SK-N-SH (cell line): ENCODE measurements at regions not wholly inside any gene's neighbourhood (a gene's known extent, or its start where the extent isn't known, plus 50 kb on each side); places are given as distances from the start of the nearest gene placed in this dataset.

Source experiments
- CTCF ChIA-PET: fragments of 300-600, 350-600 bp; formaldehyde crosslinking; extraction: SDS; loops from one replicate; lab custom pipeline; 2021; lab: Yijun Ruan, JAX
- POLR2A ChIA-PET: fragments of 350-600 bp; sonication (Branson Sonifier 250); formaldehyde crosslinking; extraction: SDS; loops from one replicate; lab custom pipeline; 2020; ENCODE audit warnings: antibody characterized with exemption, inconsistent platforms; lab: Yijun Ruan, JAX
- DNase-seq: peaks from one replicate; pipeline ENCODE4 v3.0.0; 2012
- H2AFZ ChIP-seq: fragments of 200-600 bp; sonication (generic); 2 replicates; pipeline ENCODE4 v1.8.1; 2016; ENCODE audit warnings: antibody characterized with exemption, mild to moderate bottlenecking, low read depth
- H3F3A ChIP-seq: fragments of 200-600 bp; sonication (generic); replicated peaks from 2 replicates; pipeline ENCODE3; 2016; ENCODE audit warnings: antibody characterized with exemption, mild to moderate bottlenecking; ENCODE audit not compliant: insufficient read depth
- H3K27ac ChIP-seq, 2 experiments: fragments of 200-500 bp in 1 of 2; fragments of 200-600 bp in 1 of 2; sonication (Bioruptor generic) in 1 of 2; sonication (generic), shearing (Covaris generic) in 1 of 2; 2 replicates each; pipeline versions ENCODE4 v1.5.1 to v1.6.1; 2014 to 2016; ENCODE audit warnings: low read depth in 2 of 2, inconsistent platforms in 1 of 2, low read length in 1 of 2, mild to moderate bottlenecking in 1 of 2, mixed read lengths in 1 of 2
- H3K27me3 ChIP-seq: fragments of 200-600 bp; sonication (generic), shearing (Covaris generic); 2 replicates; pipeline ENCODE4 v1.6.1; 2016; ENCODE audit warnings: mixed run types; ENCODE audit not compliant: insufficient read depth
- H3K36me3 ChIP-seq, 2 experiments: fragments of 200-500 bp in 1 of 2; fragments of 200-600 bp in 1 of 2; sonication (Bioruptor generic) in 1 of 2; sonication (generic) in 1 of 2; replicated peaks in 1 of 2; 2 replicates each; pipeline versions ENCODE3 to v1.5.1; 2014 to 2016; ENCODE audit warnings: low read length in 1 of 2, mild to moderate bottlenecking in 1 of 2; ENCODE audit not compliant: insufficient read depth in 2 of 2, control insufficient read depth in 1 of 2
- H3K4me1 ChIP-seq, 2 experiments: fragments of 200-500 bp in 1 of 2; fragments of 200-600 bp in 1 of 2; sonication (Bioruptor generic) in 1 of 2; sonication (generic), shearing (Covaris generic) in 1 of 2; 2 replicates each; pipeline versions ENCODE4 v1.5.1 to v1.6.1; 2014 to 2016; ENCODE audit warnings: low read depth in 1 of 2, low read length in 1 of 2, mixed run types in 1 of 2; ENCODE audit not compliant: insufficient read depth in 2 of 2, control insufficient read depth in 1 of 2
- H3K4me2 ChIP-seq: fragments of 200-600 bp; sonication (generic), shearing (Covaris generic); 2 replicates; pipeline ENCODE4 v1.6.1; 2017; ENCODE audit warnings: mixed run types
- H3K4me3 ChIP-seq, 2 experiments: fragments of 200-500 bp in 1 of 2; fragments of 200-600 bp in 1 of 2; sonication (Bioruptor generic) in 1 of 2; sonication (generic), shearing (Covaris generic) in 1 of 2; 2 replicates each; pipeline versions ENCODE4 v1.5.1 to v1.8.1; 2014 to 2016; ENCODE audit warnings: low read depth in 2 of 2, inconsistent platforms in 1 of 2, low read length in 1 of 2, mild to moderate bottlenecking in 1 of 2, mixed read lengths in 1 of 2, moderate library complexity in 1 of 2
- H3K79me2 ChIP-seq: fragments of 200-600 bp; sonication (generic); 2 replicates; pipeline ENCODE4 v1.8.1; 2017; ENCODE audit warnings: mild to moderate bottlenecking; ENCODE audit not compliant: insufficient read depth
- H3K9ac ChIP-seq: fragments of 200-600 bp; sonication (generic); 2 replicates; pipeline ENCODE4 v1.6.1; 2017; ENCODE audit warnings: mixed run types
- H3K9me2 ChIP-seq: fragments of 200-600 bp; sonication (generic); 2 replicates; pipeline ENCODE4 v1.6.1; 2017; ENCODE audit warnings: mixed run types
- H3K9me3 ChIP-seq: fragments of 200-600 bp; sonication (generic); 2 replicates; pipeline ENCODE4 v1.6.1; 2017; ENCODE audit warnings: mixed run types, mild to moderate bottlenecking, moderate library complexity
- H4K20me1 ChIP-seq: fragments of 200-600 bp; sonication (generic); 2 replicates; pipeline ENCODE4 v1.6.1; 2017; ENCODE audit warnings: mild to moderate bottlenecking, mixed run types; ENCODE audit not compliant: insufficient read depth
- FOSL2 ChIP-seq: IDR thresholded peaks from 2 replicates; pipeline ENCODE4 v1.4.0; 2012; ENCODE audit warnings: low read depth, mild to moderate bottlenecking, moderate library complexity, borderline replicate concordance
- FOXM1 ChIP-seq: IDR thresholded peaks from 2 replicates; pipeline ENCODE4 v1.4.0; 2012; ENCODE audit warnings: low read depth, mild to moderate bottlenecking
- GATA2 ChIP-seq: sonication (generic); formaldehyde crosslinking; IDR thresholded peaks from 2 replicates; pipeline ENCODE4 v1.5.0; 2020; ENCODE audit warnings: mild to moderate bottlenecking, missing genetic modification reagents
- JUND ChIP-seq: IDR thresholded peaks from 2 replicates; pipeline ENCODE4 v1.4.0; 2012
- NFIC ChIP-seq: IDR thresholded peaks from 2 replicates; pipeline ENCODE4 v1.4.0; 2012; ENCODE audit warnings: borderline replicate concordance
- RFX5 ChIP-seq: IDR thresholded peaks from 2 replicates; pipeline ENCODE4 v1.6.1; 2012; ENCODE audit warnings: mild to moderate bottlenecking, improper control_type of control experiment, low read length
- SMC3 ChIP-seq: IDR thresholded peaks from 2 replicates; pipeline ENCODE4 v1.6.1; 2012; ENCODE audit warnings: low read depth, low read length, improper control_type of control experiment
- YY1 ChIP-seq: IDR thresholded peaks from 2 replicates; pipeline ENCODE4 v1.4.0; 2012; ENCODE audit warnings: low read depth, mild to moderate bottlenecking
- WGBS: methylation state at CpG from one replicate; pipeline ENCODE4 v1.1.6; 2017; ENCODE audit warnings: low lambda C conversion rate; 5-methylcytosine and 5-hydroxymethylcytosine counted together
- TF ChIP-seq, protein P1 (sequence below): IDR thresholded peaks from 2 replicates; pipeline ENCODE4; 2012
- TF ChIP-seq, protein P2 (sequence below): fragments of 150-350 bp; IDR thresholded peaks from 2 replicates; pipeline ENCODE4 v1.6.1; 2017; ENCODE audit warnings: antibody characterized with exemption, low read length, low read depth, borderline replicate concordance
- TF ChIP-seq, protein P3 (sequence below): fragments of 200-600 bp; sonication (generic); IDR thresholded peaks from 2 replicates; pipeline ENCODE4 v1.6.1; 2017; ENCODE audit warnings: antibody characterized with exemption, mild to moderate bottlenecking, moderate library complexity
- TF ChIP-seq, protein P4 (sequence below): IDR thresholded peaks from 2 replicates; pipeline ENCODE4 v1.4.0; 2012; ENCODE audit warnings: low read depth
- TF ChIP-seq, protein P5 (sequence below): fragments of 150-350 bp; IDR thresholded peaks from 2 replicates; pipeline ENCODE4 v1.6.1; 2016; ENCODE audit warnings: mild to moderate bottlenecking, low read depth, low read length
- TF ChIP-seq, protein P6 (sequence below): IDR thresholded peaks from 2 replicates; pipeline ENCODE4 v1.4.0; 2012; ENCODE audit warnings: low read depth, borderline replicate concordance

DNA sequence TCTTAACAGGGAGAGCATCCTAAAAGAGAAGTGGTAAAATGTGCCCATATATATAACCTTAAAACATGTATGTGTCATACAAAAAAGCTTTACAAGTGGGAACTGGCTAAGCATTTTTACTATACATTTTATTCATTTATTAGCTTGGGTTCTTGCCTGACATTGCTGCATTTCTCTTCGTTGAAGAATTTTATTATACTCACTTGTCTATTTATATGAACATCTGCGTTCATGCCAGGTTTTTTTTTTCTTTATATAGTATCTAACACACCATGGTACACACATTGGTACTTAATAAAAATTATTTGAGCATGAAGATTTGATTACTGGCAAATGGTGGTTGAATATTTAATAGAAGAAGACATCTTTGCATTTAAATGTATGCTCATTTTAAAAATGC is 492.3 kb downstream of the SPATA31D1 start (continued):
- TF ChIP-seq, protein P1, sequence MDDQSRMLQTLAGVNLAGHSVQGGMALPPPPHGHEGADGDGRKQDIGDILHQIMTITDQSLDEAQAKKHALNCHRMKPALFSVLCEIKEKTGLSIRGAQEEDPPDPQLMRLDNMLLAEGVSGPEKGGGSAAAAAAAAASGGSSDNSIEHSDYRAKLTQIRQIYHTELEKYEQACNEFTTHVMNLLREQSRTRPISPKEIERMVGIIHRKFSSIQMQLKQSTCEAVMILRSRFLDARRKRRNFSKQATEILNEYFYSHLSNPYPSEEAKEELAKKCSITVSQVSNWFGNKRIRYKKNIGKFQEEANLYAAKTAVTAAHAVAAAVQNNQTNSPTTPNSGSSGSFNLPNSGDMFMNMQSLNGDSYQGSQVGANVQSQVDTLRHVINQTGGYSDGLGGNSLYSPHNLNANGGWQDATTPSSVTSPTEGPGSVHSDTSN = no peak
- TF ChIP-seq FOSL2 = no peak
- no peak for TF ChIP-seq GATA2
- TF ChIP-seq FOXM1 = no peak
- TF ChIP-seq, protein P2, sequence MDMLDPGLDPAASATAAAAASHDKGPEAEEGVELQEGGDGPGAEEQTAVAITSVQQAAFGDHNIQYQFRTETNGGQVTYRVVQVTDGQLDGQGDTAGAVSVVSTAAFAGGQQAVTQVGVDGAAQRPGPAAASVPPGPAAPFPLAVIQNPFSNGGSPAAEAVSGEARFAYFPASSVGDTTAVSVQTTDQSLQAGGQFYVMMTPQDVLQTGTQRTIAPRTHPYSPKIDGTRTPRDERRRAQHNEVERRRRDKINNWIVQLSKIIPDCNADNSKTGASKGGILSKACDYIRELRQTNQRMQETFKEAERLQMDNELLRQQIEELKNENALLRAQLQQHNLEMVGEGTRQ = no peak

DNA sequence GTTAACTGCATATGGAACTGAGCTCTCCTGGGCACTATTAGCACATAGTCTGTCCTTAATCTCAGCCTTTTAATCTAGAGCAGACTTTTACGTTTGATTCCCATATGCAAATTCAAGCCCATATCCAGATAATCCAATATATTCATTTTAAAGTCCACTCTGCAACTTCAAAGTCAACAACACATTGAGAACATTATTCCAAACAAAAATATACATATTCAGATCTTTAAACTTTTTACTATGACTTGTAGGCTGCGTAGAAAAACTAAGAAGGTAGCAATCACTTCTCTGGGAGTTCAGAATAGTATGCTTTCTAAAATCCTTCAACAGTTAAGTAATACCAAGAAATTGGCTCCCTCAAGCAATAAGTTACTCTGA is 499.4 kb downstream of the SPATA31D1 start:
- Histone ChIP-seq H3K9me3 (no peaks in the 10 kb centered on the region), H3K36me3 (no peaks in the 10 kb centered on the region), H3K27ac (peak overlapping the region; percentile 55 to 85; a peak in 3 of 4 replicates), H3F3A (peaks cover 16% of the 10 kb centered on the region), H3K4me1 (peaks cover 18 to 19% of the 10 kb centered on the region in 2 experiments), H3K9me2 (no peaks in the 10 kb centered on the region), H2AFZ (no peak overlapping the region), H3K4me3 (no peak overlapping the region), H3K27me3 (no peaks in the 10 kb centered on the region), H4K20me1 (no peaks in the 10 kb centered on the region), H3K9ac (no peak overlapping the region), H3K79me2 (no peaks in the 10 kb centered on the region), H3K4me2 (no peak overlapping the region; the same call in 1 of the 2 replicates)
- 67% methylated on average over 2 of the region's 2 CpGs for WGBS
- ChIA-PET POLR2A (no interaction called here), CTCF (interaction anchor here (1.3 kb wide), 1 partner anchor 119 kb away, joined by 3 read pairs; no protein-coding TSS in a partner anchor)
- TF ChIP-seq JUND (no peak), NFIC (no peak), SMC3 (no peak), RFX5 (no peak), YY1 (no peak)
- TF ChIP-seq, protein P3, sequence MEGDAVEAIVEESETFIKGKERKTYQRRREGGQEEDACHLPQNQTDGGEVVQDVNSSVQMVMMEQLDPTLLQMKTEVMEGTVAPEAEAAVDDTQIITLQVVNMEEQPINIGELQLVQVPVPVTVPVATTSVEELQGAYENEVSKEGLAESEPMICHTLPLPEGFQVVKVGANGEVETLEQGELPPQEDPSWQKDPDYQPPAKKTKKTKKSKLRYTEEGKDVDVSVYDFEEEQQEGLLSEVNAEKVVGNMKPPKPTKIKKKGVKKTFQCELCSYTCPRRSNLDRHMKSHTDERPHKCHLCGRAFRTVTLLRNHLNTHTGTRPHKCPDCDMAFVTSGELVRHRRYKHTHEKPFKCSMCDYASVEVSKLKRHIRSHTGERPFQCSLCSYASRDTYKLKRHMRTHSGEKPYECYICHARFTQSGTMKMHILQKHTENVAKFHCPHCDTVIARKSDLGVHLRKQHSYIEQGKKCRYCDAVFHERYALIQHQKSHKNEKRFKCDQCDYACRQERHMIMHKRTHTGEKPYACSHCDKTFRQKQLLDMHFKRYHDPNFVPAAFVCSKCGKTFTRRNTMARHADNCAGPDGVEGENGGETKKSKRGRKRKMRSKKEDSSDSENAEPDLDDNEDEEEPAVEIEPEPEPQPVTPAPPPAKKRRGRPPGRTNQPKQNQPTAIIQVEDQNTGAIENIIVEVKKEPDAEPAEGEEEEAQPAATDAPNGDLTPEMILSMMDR = no peak
- TF ChIP-seq, protein P4, sequence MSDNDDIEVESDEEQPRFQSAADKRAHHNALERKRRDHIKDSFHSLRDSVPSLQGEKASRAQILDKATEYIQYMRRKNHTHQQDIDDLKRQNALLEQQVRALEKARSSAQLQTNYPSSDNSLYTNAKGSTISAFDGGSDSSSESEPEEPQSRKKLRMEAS = no peak
- TF ChIP-seq, protein P5, sequence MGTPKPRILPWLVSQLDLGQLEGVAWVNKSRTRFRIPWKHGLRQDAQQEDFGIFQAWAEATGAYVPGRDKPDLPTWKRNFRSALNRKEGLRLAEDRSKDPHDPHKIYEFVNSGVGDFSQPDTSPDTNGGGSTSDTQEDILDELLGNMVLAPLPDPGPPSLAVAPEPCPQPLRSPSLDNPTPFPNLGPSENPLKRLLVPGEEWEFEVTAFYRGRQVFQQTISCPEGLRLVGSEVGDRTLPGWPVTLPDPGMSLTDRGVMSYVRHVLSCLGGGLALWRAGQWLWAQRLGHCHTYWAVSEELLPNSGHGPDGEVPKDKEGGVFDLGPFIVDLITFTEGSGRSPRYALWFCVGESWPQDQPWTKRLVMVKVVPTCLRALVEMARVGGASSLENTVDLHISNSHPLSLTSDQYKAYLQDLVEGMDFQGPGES = no peak
- TF ChIP-seq, protein P6, sequence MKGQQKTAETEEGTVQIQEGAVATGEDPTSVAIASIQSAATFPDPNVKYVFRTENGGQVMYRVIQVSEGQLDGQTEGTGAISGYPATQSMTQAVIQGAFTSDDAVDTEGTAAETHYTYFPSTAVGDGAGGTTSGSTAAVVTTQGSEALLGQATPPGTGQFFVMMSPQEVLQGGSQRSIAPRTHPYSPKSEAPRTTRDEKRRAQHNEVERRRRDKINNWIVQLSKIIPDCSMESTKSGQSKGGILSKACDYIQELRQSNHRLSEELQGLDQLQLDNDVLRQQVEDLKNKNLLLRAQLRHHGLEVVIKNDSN = no peak
- no peak for DNase-seq
